SK-N-SH treated with all-trans-retinoic acid at 6 μM for 48 hours (cell line): ENCODE measurements at regions not wholly inside any gene's neighbourhood (a gene's known extent, or its start where the extent isn't known, plus 50 kb on each side); places are given as distances from the start of the nearest gene placed in this dataset.

Experiments
- BACH2 ChIP-seq: fragments of 250-450 bp; sonication (Bioruptor Pico); IDR thresholded peaks from 2 replicates; pipeline ENCODE4 v1.9.0; 2021; ENCODE audit warnings: mild to moderate bottlenecking, borderline replicate concordance
- CSDC2 ChIP-seq: fragments of 250-450 bp; sonication (Bioruptor Pico); IDR thresholded peaks from 2 replicates; pipeline ENCODE4 v1.5.0; 2020; ENCODE audit warnings: mild to moderate bottlenecking, moderate library complexity
- ESRRG ChIP-seq: fragments of 250-450 bp; sonication (Bioruptor Pico); IDR thresholded peaks from 2 replicates; pipeline ENCODE4 v1.6.1; 2021; ENCODE audit warnings: mild to moderate bottlenecking
- GLIS3 ChIP-seq: fragments of 250-450 bp; sonication (Bioruptor Pico); IDR thresholded peaks from 2 replicates; pipeline ENCODE4 v1.5.0; 2020; ENCODE audit warnings: mild to moderate bottlenecking, moderate library complexity
- PPARA ChIP-seq: fragments of 250-450 bp; sonication (Bioruptor Pico); IDR thresholded peaks from 2 replicates; pipeline ENCODE4 v1.5.0; 2020; ENCODE audit warnings: mild to moderate bottlenecking, borderline replicate concordance
- SNAI2 ChIP-seq: fragments of 250-450 bp; sonication (Bioruptor Pico); IDR thresholded peaks from 2 replicates; pipeline ENCODE4 v1.5.0; 2020; ENCODE audit warnings: mild to moderate bottlenecking, moderate library complexity
- ZC3H10 ChIP-seq: fragments of 250-450 bp; sonication (Bioruptor Pico); IDR thresholded peaks from 2 replicates; pipeline ENCODE4 v1.5.1; 2021; ENCODE audit warnings: mild to moderate bottlenecking, moderate library complexity
- ZFP3 ChIP-seq: fragments of 250-450 bp; sonication (Bioruptor Pico); IDR thresholded peaks from 2 replicates; pipeline ENCODE4 v1.5.0; 2020; ENCODE audit warnings: mild to moderate bottlenecking, moderate library complexity
- ZFP30 ChIP-seq: fragments of 450-650 bp; formaldehyde crosslinking; IDR thresholded peaks from 2 replicates; pipeline ENCODE4 v1.5.0; 2022; ENCODE audit warnings: mild to moderate bottlenecking, moderate library complexity
- ZNF565 ChIP-seq: fragments of 450-650 bp; formaldehyde crosslinking; conservative IDR thresholded peaks from 2 replicates; pipeline ENCODE4 v1.5.0; 2020; ENCODE audit warnings: low read depth, mild to moderate bottlenecking, moderate library complexity
- ZNF70 ChIP-seq: fragments of 450-650 bp; formaldehyde crosslinking; IDR thresholded peaks from 2 replicates; pipeline ENCODE4 v1.5.0; 2020; ENCODE audit warnings: mild to moderate bottlenecking, moderate library complexity
- ZNF8 ChIP-seq: fragments of 450-650 bp; formaldehyde crosslinking; IDR thresholded peaks from 2 replicates; pipeline ENCODE4 v1.5.0; 2020; ENCODE audit warnings: mild to moderate bottlenecking, moderate library complexity
- TF ChIP-seq, protein P1 (sequence below): fragments of 250-450 bp; sonication (Bioruptor Pico); IDR thresholded peaks from 2 replicates; pipeline ENCODE4 v1.5.1; 2020; ENCODE audit warnings: low read depth, mild to moderate bottlenecking, moderate library complexity
- TF ChIP-seq, protein P2 (sequence below): fragments of 250-450 bp; sonication (Bioruptor Pico); IDR thresholded peaks from 2 replicates; pipeline ENCODE4 v1.8.0; 2020; ENCODE audit warnings: mild to moderate bottlenecking, moderate library complexity, borderline replicate concordance

- TF ChIP-seq, protein P1, sequence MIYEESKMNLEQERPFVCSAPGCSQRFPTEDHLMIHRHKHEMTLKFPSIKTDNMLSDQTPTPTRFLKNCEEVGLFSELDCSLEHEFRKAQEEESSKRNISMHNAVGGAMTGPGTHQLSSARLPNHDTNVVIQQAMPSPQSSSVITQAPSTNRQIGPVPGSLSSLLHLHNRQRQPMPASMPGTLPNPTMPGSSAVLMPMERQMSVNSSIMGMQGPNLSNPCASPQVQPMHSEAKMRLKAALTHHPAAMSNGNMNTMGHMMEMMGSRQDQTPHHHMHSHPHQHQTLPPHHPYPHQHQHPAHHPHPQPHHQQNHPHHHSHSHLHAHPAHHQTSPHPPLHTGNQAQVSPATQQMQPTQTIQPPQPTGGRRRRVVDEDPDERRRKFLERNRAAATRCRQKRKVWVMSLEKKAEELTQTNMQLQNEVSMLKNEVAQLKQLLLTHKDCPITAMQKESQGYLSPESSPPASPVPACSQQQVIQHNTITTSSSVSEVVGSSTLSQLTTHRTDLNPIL: no peak
- no peak for TF ChIP-seq ZNF8 (CRISPR knock-in tag)
- TF ChIP-seq SNAI2 (CRISPR knock-in tag): no peak
- TF ChIP-seq PPARA (CRISPR knock-in tag): no peak
- no peak for TF ChIP-seq GLIS3
- no peak for TF ChIP-seq ZC3H10
- TF ChIP-seq BACH2 (CRISPR knock-in tag): no peak
- TF ChIP-seq, protein P2, sequence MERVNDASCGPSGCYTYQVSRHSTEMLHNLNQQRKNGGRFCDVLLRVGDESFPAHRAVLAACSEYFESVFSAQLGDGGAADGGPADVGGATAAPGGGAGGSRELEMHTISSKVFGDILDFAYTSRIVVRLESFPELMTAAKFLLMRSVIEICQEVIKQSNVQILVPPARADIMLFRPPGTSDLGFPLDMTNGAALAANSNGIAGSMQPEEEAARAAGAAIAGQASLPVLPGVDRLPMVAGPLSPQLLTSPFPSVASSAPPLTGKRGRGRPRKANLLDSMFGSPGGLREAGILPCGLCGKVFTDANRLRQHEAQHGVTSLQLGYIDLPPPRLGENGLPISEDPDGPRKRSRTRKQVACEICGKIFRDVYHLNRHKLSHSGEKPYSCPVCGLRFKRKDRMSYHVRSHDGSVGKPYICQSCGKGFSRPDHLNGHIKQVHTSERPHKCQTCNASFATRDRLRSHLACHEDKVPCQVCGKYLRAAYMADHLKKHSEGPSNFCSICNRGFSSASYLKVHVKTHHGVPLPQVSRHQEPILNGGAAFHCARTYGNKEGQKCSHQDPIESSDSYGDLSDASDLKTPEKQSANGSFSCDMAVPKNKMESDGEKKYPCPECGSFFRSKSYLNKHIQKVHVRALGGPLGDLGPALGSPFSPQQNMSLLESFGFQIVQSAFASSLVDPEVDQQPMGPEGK (CRISPR knock-in tag): no peak
- TF ChIP-seq ZNF70 (CRISPR knock-in tag): no peak
- TF ChIP-seq ZFP30: no peak
- no peak for TF ChIP-seq ESRRG
- no peak for TF ChIP-seq CSDC2 (CRISPR knock-in tag)
- TF ChIP-seq ZFP3 (CRISPR knock-in tag): no peak
- no peak for TF ChIP-seq ZNF565 (CRISPR knock-in tag)
Observed at GRCh38 chr13:40105231-40105630, 449.8 kb downstream of the COG6 start.
